Type B pancreatic cell (in vitro differentiated cells): ENCODE measurements at regions not wholly inside any gene's neighbourhood (a gene's known extent, or its start where the extent isn't known, plus 50 kb on each side); places are given as distances from the start of the nearest gene placed in this dataset.

Experiments used
- DNase-seq: peaks from one replicate; pipeline ENCODE4 v3.0.0; 2021; ENCODE audit warnings: mixed read lengths; ENCODE audit not compliant: unreplicated experiment; ENCODE audit errors: extremely low spot score
- H3K27ac Mint-ChIP-seq: 2 replicates; pipeline ENCODE4 v1.8.0; 2021; ENCODE audit warnings: mild to moderate bottlenecking, mixed read lengths
- H3K27me3 Mint-ChIP-seq: 2 replicates; pipeline ENCODE4 v1.8.0; 2021; ENCODE audit warnings: mixed read lengths
- H3K36me3 Mint-ChIP-seq: 2 replicates; pipeline ENCODE4 v1.8.0; 2021; ENCODE audit warnings: mixed read lengths
- H3K4me1 Mint-ChIP-seq: one replicate; pipeline ENCODE4 v1.8.0; 2021; ENCODE audit warnings: mixed read lengths; ENCODE audit not compliant: unreplicated experiment
- H3K4me3 Mint-ChIP-seq: 2 replicates; pipeline ENCODE4 v1.8.0; 2021; ENCODE audit warnings: mild to moderate bottlenecking, mixed read lengths
- H3K9me3 Mint-ChIP-seq: 2 replicates; pipeline ENCODE4 v1.8.0; 2021; ENCODE audit warnings: mixed read lengths
- TF ChIP-seq, protein P1 (sequence below): fragments of 200-600 bp; sonication (generic); conservative IDR thresholded peaks from 2 replicates; pipeline ENCODE4 v1.5.0; 2021; ENCODE audit warnings: antibody characterized with exemption, mild to moderate bottlenecking

DNA sequence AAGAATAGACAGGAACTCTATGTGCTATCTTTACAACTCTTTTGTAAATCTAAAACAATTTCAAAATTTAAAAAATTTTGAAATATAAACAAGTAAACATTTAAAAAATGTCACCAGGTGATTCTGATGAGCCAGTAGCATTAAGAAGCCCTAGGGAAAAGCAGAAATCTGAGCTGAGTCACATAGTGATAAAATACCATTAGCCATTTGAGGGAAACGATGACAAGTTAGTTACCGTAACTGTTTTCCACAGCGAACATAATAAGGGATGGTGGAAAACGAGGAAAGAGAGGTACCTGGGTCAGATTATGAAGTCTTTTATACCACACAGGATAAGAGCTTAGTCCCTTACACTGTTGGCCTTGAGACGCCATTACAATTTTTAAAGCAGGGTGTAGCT lies 55.5 kb downstream of the PRR15 start:
- Mint-ChIP-seq H3K9me3 (peaks cover 4% of the 10 kb centered on the region), H3K4me1 (peaks cover 8% of the 10 kb centered on the region), H3K27me3 (no peaks in the 10 kb centered on the region), H3K36me3 (no peaks in the 10 kb centered on the region), H3K4me3 (no peak overlapping the region), H3K27ac (no peak overlapping the region)
- TF ChIP-seq, protein P1, sequence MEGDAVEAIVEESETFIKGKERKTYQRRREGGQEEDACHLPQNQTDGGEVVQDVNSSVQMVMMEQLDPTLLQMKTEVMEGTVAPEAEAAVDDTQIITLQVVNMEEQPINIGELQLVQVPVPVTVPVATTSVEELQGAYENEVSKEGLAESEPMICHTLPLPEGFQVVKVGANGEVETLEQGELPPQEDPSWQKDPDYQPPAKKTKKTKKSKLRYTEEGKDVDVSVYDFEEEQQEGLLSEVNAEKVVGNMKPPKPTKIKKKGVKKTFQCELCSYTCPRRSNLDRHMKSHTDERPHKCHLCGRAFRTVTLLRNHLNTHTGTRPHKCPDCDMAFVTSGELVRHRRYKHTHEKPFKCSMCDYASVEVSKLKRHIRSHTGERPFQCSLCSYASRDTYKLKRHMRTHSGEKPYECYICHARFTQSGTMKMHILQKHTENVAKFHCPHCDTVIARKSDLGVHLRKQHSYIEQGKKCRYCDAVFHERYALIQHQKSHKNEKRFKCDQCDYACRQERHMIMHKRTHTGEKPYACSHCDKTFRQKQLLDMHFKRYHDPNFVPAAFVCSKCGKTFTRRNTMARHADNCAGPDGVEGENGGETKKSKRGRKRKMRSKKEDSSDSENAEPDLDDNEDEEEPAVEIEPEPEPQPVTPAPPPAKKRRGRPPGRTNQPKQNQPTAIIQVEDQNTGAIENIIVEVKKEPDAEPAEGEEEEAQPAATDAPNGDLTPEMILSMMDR = no peak
- no peak for DNase-seq

DNA sequence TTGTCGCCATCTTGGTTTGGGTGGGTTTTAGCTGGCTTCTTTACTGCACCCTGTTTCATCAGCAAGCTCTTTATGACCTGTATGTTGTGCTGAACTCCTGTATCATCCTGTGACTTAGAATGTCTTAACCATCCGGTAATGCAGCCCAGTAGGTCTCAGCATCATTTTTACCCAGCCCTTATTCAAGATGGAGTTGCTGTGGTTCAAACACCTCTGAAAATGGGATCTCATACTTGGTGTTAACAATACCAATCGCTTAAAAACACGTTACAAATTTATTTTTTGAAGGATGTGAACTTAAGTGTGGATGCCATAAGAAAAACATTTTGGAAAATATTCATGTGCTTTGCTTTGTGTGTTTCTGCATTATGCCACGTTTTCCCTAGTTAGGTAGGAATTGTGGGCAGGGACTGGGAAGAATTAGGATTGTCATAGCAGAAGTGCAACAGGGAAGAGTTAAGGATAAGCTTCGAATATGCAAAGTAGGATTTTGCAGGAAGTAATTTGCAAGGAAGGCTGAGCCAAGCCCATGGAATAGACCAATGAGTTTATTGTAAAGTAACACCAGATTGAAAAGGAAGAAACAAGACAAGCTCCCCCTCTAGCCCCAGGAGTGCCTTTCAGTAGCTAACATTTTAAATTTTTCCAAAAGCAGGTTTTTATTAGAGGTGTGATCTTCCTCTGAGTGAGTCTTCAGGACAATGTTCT lies 56.4 kb downstream of the PRR15 start:
- H3K36me3 Mint-ChIP-seq = no peaks in the 10 kb centered on the region
- H3K27ac Mint-ChIP-seq = no peak overlapping the region
- DNase-seq = no peak
- TF ChIP-seq, protein P1 = no peak
- peaks cover 4% of the 10 kb centered on the region for H3K4me1 Mint-ChIP-seq
- H3K9me3 Mint-ChIP-seq = peaks cover 4% of the 10 kb centered on the region
- H3K27me3 Mint-ChIP-seq = no peaks in the 10 kb centered on the region
- no peak overlapping the region for H3K4me3 Mint-ChIP-seq

DNA sequence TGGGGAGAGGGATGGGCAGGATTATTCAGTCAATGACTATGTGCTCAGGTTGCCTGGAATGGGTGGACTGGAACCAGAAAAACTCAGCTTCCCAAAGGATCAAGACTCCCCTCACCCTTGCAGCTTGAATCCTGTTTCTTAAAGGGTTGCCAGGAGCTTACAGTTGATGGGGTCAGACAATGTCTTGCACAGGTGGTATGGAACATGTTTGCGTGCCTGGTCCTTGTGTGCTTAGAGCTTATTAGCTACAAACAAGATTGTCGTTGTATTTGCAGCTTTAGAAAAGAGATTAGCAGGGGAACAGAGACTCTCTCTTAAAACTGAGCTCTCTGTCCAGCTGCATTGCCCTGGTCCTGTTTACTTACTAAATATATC lies 56.9 kb downstream of the PRR15 start:
- TF ChIP-seq, protein P1 = no peak
- Mint-ChIP-seq H3K27ac (no peak overlapping the region), H3K4me1 (peaks cover 4% of the 10 kb centered on the region), H3K9me3 (peaks cover 4% of the 10 kb centered on the region), H3K27me3 (peaks cover 5% of the 10 kb centered on the region), H3K36me3 (no peaks in the 10 kb centered on the region), H3K4me3 (no peak overlapping the region)
- DNase-seq = no peak

DNA sequence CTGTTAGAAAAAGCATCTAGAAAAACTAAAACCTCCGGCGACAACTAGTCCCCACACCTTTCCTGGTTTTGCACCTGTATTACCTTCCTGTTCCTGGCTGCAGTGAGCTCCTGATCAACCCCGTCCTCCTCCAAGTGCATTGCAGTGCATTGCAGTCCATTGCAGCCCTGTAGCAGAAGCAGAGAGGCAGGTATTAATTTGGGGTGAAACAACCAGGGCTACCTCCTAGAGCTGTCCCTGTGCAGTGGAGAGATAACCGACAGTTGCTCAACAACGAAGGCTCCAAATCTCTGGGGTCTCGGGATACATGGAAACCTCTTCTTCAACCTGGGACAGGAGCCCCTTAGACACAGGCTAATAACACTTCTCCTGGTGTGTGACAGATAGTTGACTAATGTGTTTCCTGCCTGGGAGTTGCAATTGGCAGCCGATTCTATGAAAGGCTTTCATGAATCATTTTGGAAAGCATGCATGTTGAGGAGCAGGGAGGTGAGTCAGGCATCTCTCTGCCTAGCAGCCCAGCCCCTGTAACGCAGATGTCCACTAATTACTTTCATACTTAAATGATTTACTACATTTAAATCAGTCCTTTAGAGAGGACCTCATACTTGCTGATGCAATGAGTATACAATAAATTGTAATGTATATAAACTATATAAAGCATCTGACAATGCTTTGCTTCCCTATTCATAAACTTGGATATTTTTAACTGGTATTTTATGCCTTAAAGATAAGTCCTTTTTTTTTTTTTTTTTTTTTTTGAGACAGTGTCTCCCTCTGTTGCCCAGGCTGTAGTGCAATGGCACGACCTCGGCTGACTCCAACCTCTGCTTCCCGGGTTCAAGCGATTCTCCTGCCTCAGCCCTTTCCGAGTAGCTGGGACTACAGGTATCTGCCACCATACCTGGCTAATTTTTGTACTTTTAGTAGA lies 59.0 kb downstream of the PRR15 start:
- Mint-ChIP-seq H3K36me3 (no peaks in the 10 kb centered on the region), H3K4me3 (no peak overlapping the region), H3K9me3 (no peaks in the 10 kb centered on the region), H3K27me3 (peaks cover 7% of the 10 kb centered on the region), H3K27ac (peak overlapping the region; percentile 27), H3K4me1 (peaks cover 10% of the 10 kb centered on the region)
- DNase-seq = no peak
- TF ChIP-seq, protein P1 = no peak

DNA sequence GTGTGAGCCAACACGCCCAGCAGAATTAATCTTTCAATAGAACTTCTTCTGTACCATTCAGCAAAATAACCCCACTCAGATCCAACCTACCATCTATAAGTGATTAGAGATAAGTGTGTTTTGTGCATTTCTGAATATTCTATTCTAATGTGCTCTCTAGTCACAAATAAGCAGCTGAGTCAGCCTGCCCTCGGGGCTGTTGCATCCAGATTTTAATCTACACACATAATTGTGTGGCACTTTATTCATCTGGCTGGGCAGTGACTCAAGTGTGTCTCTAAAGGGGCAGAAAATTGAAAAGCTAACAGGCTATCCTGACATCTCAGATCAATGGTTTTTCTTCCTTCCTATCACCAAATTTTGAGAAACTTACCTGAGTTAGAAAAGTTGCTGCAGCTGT lies 60.3 kb downstream of the PRR15 start:
- H3K27ac Mint-ChIP-seq = no peak overlapping the region
- TF ChIP-seq, protein P1 = no peak
- H3K36me3 Mint-ChIP-seq = no peaks in the 10 kb centered on the region
- no peak overlapping the region for H3K4me3 Mint-ChIP-seq
- DNase-seq = no peak
- peaks cover 7% of the 10 kb centered on the region for H3K27me3 Mint-ChIP-seq
- H3K9me3 Mint-ChIP-seq = no peaks in the 10 kb centered on the region
- peaks cover 10% of the 10 kb centered on the region for H3K4me1 Mint-ChIP-seq
